ENCODE measurements at regions not wholly inside any gene's neighbourhood (a gene's known extent, or its start where the extent isn't known, plus 50 kb on each side); places are given as distances from the start of the nearest gene placed in this dataset.
"Not testable (repeated sequence)": the region's sequence is repeated elsewhere in the genome, so short reads cannot be mapped to it uniquely, and the experiment has no call there.

GRCh38 chrX:84856791-84857190 lies 146.9 kb upstream of the APOOL start:
- H3K36me3 ChIP-seq (ENCODE audit: control insufficient read depth, insufficient read depth, low read length); H3K27me3 ChIP-seq (ENCODE audit: control insufficient read depth, insufficient read depth, low read length); H3K9me3 ChIP-seq (ENCODE audit: control insufficient read depth, low read depth, low read length); H3K27ac ChIP-seq (ENCODE audit: low read length); DNase-seq; H3K4me1 ChIP-seq (ENCODE audit: control insufficient read depth, insufficient read depth, low read length); H3K4me3 ChIP-seq (ENCODE audit: low read length): not testable (repeated sequence)
- WGBS (ENCODE audit: insufficient coverage, low lambda C conversion rate) = no CpG with 5 or more reads among the region's 20 CpGs

GRCh38 chrX:84858771-84859170 lies 144.9 kb upstream of the APOOL start:
- H3K27ac ChIP-seq (ENCODE audit: low read length); DNase-seq; H3K9me3 ChIP-seq (ENCODE audit: control insufficient read depth, low read depth, low read length); H3K4me3 ChIP-seq (ENCODE audit: low read length); H3K36me3 ChIP-seq (ENCODE audit: control insufficient read depth, insufficient read depth, low read length); H3K4me1 ChIP-seq (ENCODE audit: control insufficient read depth, insufficient read depth, low read length); H3K27me3 ChIP-seq (ENCODE audit: control insufficient read depth, insufficient read depth, low read length): not testable (repeated sequence)
- WGBS (ENCODE audit: insufficient coverage, low lambda C conversion rate) = no CpG with 5 or more reads among the region's 2 CpGs

- no peak overlapping the region for H3K4me3 ChIP-seq (ENCODE audit: low read length)
- no peaks in the 10 kb centered on the region for H3K9me3 ChIP-seq (ENCODE audit: control insufficient read depth, low read depth, low read length)
- no peaks in the 10 kb centered on the region for H3K36me3 ChIP-seq (ENCODE audit: control insufficient read depth, insufficient read depth, low read length)
- H3K27ac ChIP-seq (ENCODE audit: low read length) = no peak overlapping the region
- H3K4me1 ChIP-seq (ENCODE audit: control insufficient read depth, insufficient read depth, low read length) = no peaks in the 10 kb centered on the region
- no peak for DNase-seq
- no peaks in the 10 kb centered on the region for H3K27me3 ChIP-seq (ENCODE audit: control insufficient read depth, insufficient read depth, low read length)
Measured at GRCh38 chrX:84865113-84865512, 138.6 kb upstream of the APOOL start.

GRCh38 chrX:84870281-84870680 lies 133.4 kb upstream of the APOOL start:
- not testable (repeated sequence) for H3K9me3 ChIP-seq (ENCODE audit: control insufficient read depth, low read depth, low read length); H3K4me1 ChIP-seq (ENCODE audit: control insufficient read depth, insufficient read depth, low read length); DNase-seq; H3K27ac ChIP-seq (ENCODE audit: low read length); H3K36me3 ChIP-seq (ENCODE audit: control insufficient read depth, insufficient read depth, low read length); H3K27me3 ChIP-seq (ENCODE audit: control insufficient read depth, insufficient read depth, low read length); H3K4me3 ChIP-seq (ENCODE audit: low read length)
- no CpG with 5 or more reads among the region's 1 CpG for WGBS (ENCODE audit: insufficient coverage, low lambda C conversion rate)

- not testable (repeated sequence) for H3K27ac ChIP-seq (ENCODE audit: low read length); H3K27me3 ChIP-seq (ENCODE audit: control insufficient read depth, insufficient read depth, low read length); H3K9me3 ChIP-seq (ENCODE audit: control insufficient read depth, low read depth, low read length); H3K4me3 ChIP-seq (ENCODE audit: low read length); H3K36me3 ChIP-seq (ENCODE audit: control insufficient read depth, insufficient read depth, low read length); H3K4me1 ChIP-seq (ENCODE audit: control insufficient read depth, insufficient read depth, low read length); DNase-seq
- WGBS (ENCODE audit: insufficient coverage, low lambda C conversion rate) = no CpG with 5 or more reads among the region's 5 CpGs
Measured at GRCh38 chrX:84872160-84872771, 131.4 kb upstream of the APOOL start.

GRCh38 chrX:84873176-84873575 lies 130.5 kb upstream of the APOOL start:
- H3K4me1 ChIP-seq (ENCODE audit: control insufficient read depth, insufficient read depth, low read length) = no peaks in the 10 kb centered on the region
- no peak overlapping the region for H3K4me3 ChIP-seq (ENCODE audit: low read length)
- H3K27me3 ChIP-seq (ENCODE audit: control insufficient read depth, insufficient read depth, low read length) = no peaks in the 10 kb centered on the region
- no peaks in the 10 kb centered on the region for H3K36me3 ChIP-seq (ENCODE audit: control insufficient read depth, insufficient read depth, low read length)
- no peaks in the 10 kb centered on the region for H3K9me3 ChIP-seq (ENCODE audit: control insufficient read depth, low read depth, low read length)
- no peak overlapping the region for H3K27ac ChIP-seq (ENCODE audit: low read length)
- DNase-seq = no peak
- WGBS (ENCODE audit: insufficient coverage, low lambda C conversion rate) = no CpG with 5 or more reads among the region's 3 CpGs

GRCh38 chrX:84876876-84877275 lies 126.8 kb upstream of the APOOL start:
- Histone ChIP-seq H3K4me1 (ENCODE audit: control insufficient read depth, insufficient read depth, low read length) (no peaks in the 10 kb centered on the region), H3K27ac (ENCODE audit: low read length) (no peak overlapping the region)
- DNase-seq = no peak

GRCh38 chrX:84893897-84894296 lies 109.8 kb upstream of the APOOL start:
- H3K4me3 ChIP-seq (ENCODE audit: low read length) = no peak overlapping the region
- no peak overlapping the region for H3K27ac ChIP-seq (ENCODE audit: low read length)
- DNase-seq = no peak
- H3K36me3 ChIP-seq (ENCODE audit: control insufficient read depth, insufficient read depth, low read length) = no peaks in the 10 kb centered on the region
- no peaks in the 10 kb centered on the region for H3K27me3 ChIP-seq (ENCODE audit: control insufficient read depth, insufficient read depth, low read length)
- H3K9me3 ChIP-seq (ENCODE audit: control insufficient read depth, low read depth, low read length) = no peaks in the 10 kb centered on the region
- no peaks in the 10 kb centered on the region for H3K4me1 ChIP-seq (ENCODE audit: control insufficient read depth, insufficient read depth, low read length)
- WGBS (ENCODE audit: insufficient coverage, low lambda C conversion rate) = no CpG with 5 or more reads among the region's 2 CpGs

More at GRCh38 chrX:84876876-84877275, 126.8 kb upstream of the APOOL start:
- no peaks in the 10 kb centered on the region for H3K27me3 ChIP-seq (ENCODE audit: control insufficient read depth, insufficient read depth, low read length)
- H3K4me3 ChIP-seq (ENCODE audit: low read length) = no peak overlapping the region
- H3K36me3 ChIP-seq (ENCODE audit: control insufficient read depth, insufficient read depth, low read length) = no peaks in the 10 kb centered on the region
- H3K9me3 ChIP-seq (ENCODE audit: control insufficient read depth, low read depth, low read length) = no peaks in the 10 kb centered on the region

- no peaks in the 10 kb centered on the region for H3K4me1 ChIP-seq (ENCODE audit: control insufficient read depth, insufficient read depth, low read length)
- H3K4me3 ChIP-seq (ENCODE audit: low read length) = no peak overlapping the region
- H3K27ac ChIP-seq (ENCODE audit: low read length) = no peak overlapping the region
- WGBS (ENCODE audit: insufficient coverage, low lambda C conversion rate) = no CpG with 5 or more reads among the region's 5 CpGs
- no peaks in the 10 kb centered on the region for H3K27me3 ChIP-seq (ENCODE audit: control insufficient read depth, insufficient read depth, low read length)
- peak in 1 of 2 donors; percentile 1 for DNase-seq
- no peaks in the 10 kb centered on the region for H3K36me3 ChIP-seq (ENCODE audit: control insufficient read depth, insufficient read depth, low read length)
- no peaks in the 10 kb centered on the region for H3K9me3 ChIP-seq (ENCODE audit: control insufficient read depth, low read depth, low read length)
Measured at GRCh38 chrX:84907324-84907968, 96.2 kb upstream of the APOOL start.

GRCh38 chrX:84909151-84909550 lies 94.5 kb upstream of the APOOL start:
- Histone ChIP-seq H3K27ac (ENCODE audit: low read length) (no peak overlapping the region), H3K36me3 (ENCODE audit: control insufficient read depth, insufficient read depth, low read length) (no peaks in the 10 kb centered on the region), H3K4me1 (ENCODE audit: control insufficient read depth, insufficient read depth, low read length) (no peaks in the 10 kb centered on the region), H3K27me3 (ENCODE audit: control insufficient read depth, insufficient read depth, low read length) (no peaks in the 10 kb centered on the region), H3K9me3 (ENCODE audit: control insufficient read depth, low read depth, low read length) (no peaks in the 10 kb centered on the region), H3K4me3 (ENCODE audit: low read length) (no peak overlapping the region)
- no CpG with 5 or more reads among the region's 1 CpG for WGBS (ENCODE audit: insufficient coverage, low lambda C conversion rate)
- DNase-seq = no peak

GRCh38 chrX:84924624-84925023 lies 79.1 kb upstream of the APOOL start:
- no peak for DNase-seq
- no peak overlapping the region for H3K4me3 ChIP-seq (ENCODE audit: low read length)
- no peaks in the 10 kb centered on the region for H3K4me1 ChIP-seq (ENCODE audit: control insufficient read depth, insufficient read depth, low read length)
- no peaks in the 10 kb centered on the region for H3K27me3 ChIP-seq (ENCODE audit: control insufficient read depth, insufficient read depth, low read length)
- H3K27ac ChIP-seq (ENCODE audit: low read length) = no peak overlapping the region
- no peaks in the 10 kb centered on the region for H3K9me3 ChIP-seq (ENCODE audit: control insufficient read depth, low read depth, low read length)
- no CpG with 5 or more reads among the region's 1 CpG for WGBS (ENCODE audit: insufficient coverage, low lambda C conversion rate)
- H3K36me3 ChIP-seq (ENCODE audit: control insufficient read depth, insufficient read depth, low read length) = no peaks in the 10 kb centered on the region
